Hindlimb muscle (tissue), 1 donor: ENCODE measurements at regions not wholly inside any gene's neighbourhood (a gene's known extent, or its start where the extent isn't known, plus 50 kb on each side); places are given as distances from the start of the nearest gene placed in this dataset.
"Not testable (repeated sequence)": the region's sequence is repeated elsewhere in the genome, so short reads cannot be mapped to it uniquely, and the experiment has no call there.

Experiments used
- DNase-seq: peaks from one replicate; pipeline ENCODE4 v3.0.0-alpha.2; 2013

- DNase-seq = not testable (repeated sequence)
Observed at GRCh38 chr4:188738290-188738689, 599.0 kb downstream of the TRIML1 start.

- DNase-seq = not testable (repeated sequence)
Observed at GRCh38 chr4:188740172-188740571, 600.9 kb downstream of the TRIML1 start.

DNA sequence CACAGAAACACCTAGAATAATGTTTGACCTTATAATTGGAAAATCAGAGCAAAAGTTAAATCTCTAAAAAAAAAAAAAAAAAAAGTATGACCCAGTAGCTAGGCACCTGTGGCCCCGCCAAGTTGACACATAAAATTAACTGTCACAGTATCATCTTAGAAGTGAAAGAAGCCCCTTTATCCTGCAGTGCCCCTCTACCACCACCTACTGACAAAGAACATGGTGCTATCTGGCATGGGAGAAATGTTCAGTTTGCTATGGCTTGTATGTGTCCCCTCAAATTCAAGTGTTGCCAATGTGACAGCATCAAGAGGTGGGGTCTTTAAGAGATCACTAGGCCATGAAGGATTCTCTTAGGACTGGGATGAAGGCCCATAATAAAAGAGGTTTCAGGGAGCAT, 601.5 kb downstream of the TRIML1 start:
- not testable (repeated sequence) for DNase-seq

DNA sequence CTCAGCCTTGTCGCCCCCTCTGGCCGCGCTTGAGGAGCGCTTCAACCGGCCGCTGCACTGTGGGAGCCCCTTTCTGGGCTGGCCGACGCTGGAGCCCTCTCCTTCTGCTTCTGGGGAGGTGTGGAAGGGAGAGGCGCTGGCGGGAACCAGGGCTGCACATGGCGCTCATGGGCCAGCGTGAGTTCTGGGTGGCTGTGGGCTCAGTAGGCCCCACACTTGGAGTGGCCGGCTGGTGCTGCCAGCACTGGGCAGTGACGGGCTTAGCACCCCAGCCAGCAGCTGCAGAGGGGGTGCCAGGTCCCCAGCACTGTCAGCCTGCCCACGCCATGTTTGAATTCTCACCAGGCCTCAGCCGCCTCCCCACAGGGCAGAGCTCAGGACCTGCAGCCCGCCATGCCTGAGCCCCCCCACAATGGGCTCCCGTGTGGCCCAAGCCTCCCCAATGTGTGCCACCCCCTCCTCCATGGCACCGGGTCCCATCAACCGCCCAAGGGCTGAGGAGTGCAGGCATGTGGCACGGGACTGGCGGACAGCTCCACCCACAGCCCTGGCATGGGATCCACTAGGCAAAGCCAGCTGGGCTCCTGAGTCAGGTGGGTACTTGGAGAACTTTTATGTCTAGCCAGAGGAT, 615.2 kb downstream of the TRIML1 start:
- no peak for DNase-seq

DNA sequence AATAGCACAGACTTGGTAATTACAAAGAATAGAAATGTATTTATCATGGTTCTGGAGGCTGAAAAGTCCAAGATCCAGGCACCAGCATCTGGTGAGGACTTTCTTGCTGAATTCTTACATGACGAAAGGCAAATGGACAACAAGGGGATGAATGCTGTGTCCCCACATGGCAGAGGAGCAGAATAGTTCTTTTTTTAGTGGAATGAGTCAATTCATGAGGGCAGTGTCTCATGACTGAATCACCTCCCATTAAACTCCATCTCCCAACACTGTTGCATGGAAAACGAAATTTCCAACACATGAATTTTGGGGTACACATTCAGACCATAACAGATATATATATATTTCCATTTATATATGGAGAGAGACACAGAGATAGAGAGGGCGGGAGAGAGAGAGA, 628.3 kb downstream of the TRIML1 start:
- no peak for DNase-seq

- DNase-seq = no peak
Observed at GRCh38 chr4:188778905-188779304, 639.7 kb downstream of the TRIML1 start.

DNA sequence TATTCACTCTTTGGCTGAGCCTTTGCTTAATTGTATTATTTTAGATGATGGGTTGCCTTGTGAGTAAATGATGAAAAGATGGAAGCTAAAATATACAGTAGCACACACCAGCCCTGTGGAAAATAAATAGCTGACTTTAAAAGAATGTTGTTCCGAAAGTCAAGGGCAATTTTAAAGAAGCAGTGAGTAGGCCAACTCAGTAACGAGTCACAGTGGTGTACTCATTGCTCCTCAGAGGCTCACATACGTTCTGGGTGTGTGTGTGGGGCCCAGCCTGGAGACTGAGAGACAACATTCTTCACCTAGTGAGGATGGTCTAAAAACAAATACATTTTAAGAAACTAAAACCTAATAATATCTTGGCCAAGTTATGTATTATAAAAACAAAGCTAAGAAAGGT, 640.3 kb downstream of the TRIML1 start:
- no peak for DNase-seq

GRCh38 chr4:188780028-188780427, 640.8 kb downstream of the TRIML1 start:
- no peak for DNase-seq

DNA sequence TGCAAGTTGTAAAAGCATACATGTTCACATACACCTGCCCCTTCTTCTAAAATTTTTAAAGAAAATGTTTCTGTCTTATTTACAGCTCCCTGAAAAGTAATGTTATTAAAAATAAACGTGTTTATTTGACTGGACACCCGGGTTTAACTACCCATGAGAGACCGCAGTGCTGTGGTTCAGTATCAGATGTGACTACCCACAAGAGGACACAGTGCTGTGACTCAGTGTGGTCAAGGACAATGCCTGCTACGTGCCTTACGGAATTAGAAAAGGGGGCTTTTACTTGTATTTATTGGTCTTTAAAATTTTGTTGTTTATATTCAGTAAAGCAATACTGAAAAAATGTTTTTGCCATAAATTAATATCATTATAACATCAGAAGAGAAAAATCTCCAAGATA, 641.4 kb downstream of the TRIML1 start:
- no peak for DNase-seq

- DNase-seq = no peak
Observed at GRCh38 chr4:188781655-188782054, 642.4 kb downstream of the TRIML1 start.

DNA sequence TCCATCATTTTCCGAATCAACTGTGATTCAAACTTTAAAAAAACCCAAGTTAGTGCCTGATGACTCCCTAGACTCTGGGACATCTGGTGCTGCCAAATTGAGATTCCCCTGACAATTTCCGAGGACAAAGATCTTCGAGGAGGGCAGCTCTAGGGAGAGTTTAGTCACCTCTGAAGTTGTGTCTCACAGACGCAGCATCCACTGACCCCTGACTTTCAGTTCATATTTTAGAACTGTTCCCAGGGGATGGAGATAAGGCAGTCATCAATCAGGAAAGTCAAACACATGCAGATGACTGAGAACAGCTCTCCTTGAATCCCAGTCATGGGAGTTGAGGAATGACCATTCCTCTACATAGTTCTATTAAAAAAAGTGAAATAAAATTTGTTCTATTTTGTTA, 643.9 kb downstream of the TRIML1 start:
- no peak for DNase-seq

DNA sequence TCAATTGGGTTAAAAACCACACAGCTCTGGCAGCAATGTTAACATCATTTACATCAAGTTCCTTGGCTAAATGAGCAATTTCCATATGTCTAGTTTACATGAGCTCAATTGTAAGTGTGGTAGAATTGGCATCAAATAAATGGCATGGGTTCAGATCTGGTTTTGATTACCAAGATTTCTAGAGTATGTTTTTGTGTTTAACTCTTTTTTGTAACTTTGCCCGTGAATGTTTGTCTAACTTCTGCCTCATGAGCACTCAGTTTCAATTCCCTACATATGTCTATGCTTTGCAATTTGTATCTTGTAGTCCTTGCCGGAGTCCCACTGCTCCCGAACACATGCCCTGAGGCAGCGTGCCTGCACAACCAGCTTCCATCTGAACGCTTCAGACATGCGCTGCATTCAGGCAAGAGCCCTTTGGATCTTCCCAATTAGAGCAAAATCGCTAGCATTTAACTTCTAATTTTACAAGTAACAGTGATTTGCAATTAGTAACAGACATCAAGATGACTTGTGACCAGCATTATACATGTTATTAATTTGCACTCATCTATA, 644.4 kb downstream of the TRIML1 start:
- no peak for DNase-seq

- DNase-seq = not testable (repeated sequence)
Observed at GRCh38 chr4:188796600-188796999, 657.4 kb downstream of the TRIML1 start.

DNA sequence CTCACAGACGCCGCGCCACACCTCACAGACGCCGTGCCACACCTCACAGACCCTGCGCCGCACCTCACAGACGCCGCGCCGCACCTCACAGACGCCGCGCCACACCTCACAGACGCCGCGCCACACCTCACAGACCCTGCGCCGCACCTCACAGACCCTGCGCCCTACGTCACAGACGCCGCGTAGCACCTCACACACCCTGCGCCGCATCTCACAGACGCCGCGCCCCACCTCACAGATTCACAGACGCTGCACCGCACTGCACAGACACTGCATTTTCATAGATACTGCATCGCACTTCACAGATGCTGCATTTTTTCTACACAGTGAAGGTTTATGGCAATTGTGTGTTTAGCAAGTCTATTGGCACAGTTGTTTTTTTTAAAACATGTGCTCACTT, 657.8 kb downstream of the TRIML1 start:
- DNase-seq = not testable (repeated sequence)

- DNase-seq = no peak
Observed at GRCh38 chr4:188804861-188805260, 665.6 kb downstream of the TRIML1 start.

GRCh38 chr4:188811121-188811520, 671.9 kb downstream of the TRIML1 start:
- DNase-seq = no peak

DNA sequence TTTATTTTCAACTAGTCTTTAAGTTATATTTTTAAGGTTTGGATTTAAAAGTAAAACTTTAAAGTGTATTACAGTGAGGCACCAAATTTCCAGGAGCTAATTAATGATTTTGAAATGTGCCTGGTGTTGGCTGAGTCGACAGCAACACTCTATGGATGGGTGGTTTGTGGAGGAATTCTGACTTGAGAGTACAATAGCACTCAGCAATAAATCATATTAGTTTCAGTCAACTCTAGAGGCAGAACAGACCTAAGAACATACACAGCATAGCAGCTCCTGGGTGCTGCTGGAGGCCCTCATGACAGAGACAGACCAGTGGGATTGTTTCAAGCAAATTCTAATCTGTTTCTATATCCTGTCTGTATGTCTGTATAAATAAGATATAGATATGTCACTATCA, 673.4 kb downstream of the TRIML1 start:
- DNase-seq = no peak

DNA sequence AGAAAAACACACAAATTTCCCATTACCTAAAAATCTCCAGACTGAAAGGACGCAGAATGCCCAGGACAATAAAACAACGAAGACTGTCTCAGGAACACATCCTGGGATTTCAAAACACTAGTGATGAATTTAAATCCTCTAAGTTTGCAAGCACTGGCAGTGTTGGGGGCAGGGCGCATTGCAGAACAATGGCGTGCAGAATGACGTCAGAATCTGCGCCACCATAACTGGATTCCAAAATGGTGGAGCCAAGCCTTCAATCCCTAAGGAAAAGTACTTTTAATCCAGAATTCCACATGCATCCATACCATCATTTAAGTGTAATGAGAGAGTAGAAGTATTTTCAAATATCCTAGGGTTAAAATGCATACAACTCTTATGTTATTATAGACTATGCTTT, 679.1 kb downstream of the TRIML1 start:
- DNase-seq = no peak

DNA sequence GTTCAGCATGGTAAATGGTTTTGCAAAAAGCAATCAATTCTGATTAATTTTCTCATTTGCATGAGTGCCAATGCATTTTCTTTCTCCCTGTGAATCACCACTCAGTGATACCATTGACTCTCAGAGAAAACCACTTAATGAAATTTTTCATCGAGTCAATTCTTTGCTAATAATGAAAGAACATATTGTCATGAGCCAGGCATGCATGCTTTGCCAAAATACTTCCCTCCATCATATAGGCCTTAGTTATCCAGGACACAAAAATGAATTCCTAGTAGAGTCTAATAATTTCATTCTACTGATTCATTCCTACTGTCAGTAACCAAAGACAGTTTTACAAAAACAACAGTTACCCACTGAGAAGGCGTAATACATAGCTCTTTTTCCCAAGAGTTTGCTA, 680.0 kb downstream of the TRIML1 start:
- DNase-seq = no peak

GRCh38 chr4:188821500-188821899, 682.3 kb downstream of the TRIML1 start:
- DNase-seq = no peak

DNA sequence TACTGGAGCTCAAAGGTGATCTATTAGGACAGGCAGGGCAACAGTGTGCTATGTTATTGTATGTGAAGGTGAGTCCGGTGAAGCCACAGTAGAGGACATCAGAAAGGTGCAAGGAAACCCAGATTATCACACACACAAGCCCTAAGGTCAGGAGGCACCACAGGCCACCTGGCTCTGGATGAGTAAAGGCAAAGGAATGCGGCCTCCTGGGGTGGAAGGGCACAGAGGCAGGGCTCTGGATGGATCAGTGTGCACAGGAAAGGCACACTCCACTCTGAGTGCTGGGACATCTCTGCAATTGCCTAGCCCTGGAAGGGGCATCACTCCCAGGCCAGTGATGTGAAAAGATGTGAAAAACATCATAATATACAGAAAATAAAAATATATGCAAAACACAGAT, 683.5 kb downstream of the TRIML1 start:
- no peak for DNase-seq

DNA sequence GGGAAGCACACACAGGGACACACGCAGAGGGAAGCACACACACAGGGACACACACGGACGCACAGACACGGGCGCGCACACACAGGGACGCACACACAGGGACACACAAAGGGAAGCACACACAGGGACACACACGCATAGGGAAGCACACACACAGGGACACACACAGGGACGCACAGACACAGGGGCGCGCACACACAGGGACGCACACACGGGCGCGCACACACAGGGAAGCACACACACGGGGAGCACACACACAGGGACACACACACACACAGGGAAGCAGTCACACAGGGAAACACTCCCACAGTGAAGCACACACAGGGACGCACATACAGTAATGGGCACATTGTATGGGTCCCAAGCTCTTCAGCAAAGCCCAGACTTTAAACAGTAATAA, 685.3 kb downstream of the TRIML1 start:
- no peak for DNase-seq

DNA sequence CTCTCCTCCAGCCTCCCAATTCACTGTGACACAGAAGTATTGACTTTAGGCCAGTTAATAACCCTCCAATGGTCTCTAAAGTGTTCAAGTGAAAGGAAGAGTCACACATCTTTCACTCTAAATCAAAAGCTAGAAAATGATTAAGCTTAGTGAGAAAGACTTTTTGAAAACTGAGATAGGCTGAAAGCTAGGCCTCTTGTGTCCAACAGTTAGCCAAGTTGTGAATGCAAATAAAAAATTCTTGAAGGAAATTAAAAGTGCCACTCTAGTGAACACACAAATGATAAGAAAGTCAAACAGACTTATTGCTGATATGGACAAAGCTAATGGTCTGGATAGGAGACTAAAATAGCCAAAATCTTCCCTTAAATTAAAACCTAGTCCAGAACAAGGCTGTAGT, 687.2 kb downstream of the TRIML1 start:
- no peak for DNase-seq

DNA sequence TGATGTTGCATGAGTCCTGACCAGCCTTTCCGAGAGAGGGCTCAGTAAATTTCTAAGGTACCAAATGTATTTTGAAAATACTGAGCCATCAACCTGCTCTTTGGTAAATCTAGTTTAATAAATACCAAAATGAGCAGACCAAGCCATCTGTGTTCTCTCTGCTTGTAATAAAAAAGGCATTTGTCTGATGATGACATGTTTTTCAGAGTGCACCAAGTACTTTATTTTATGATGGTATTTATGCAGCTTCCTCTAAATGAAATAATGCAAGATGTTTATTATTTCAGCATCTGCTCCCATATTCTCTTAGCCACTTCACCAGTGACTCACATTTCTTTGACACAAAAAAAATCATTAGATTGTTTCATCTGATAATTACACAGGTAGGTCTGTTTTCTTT, 700.5 kb downstream of the TRIML1 start:
- DNase-seq = no peak

DNA sequence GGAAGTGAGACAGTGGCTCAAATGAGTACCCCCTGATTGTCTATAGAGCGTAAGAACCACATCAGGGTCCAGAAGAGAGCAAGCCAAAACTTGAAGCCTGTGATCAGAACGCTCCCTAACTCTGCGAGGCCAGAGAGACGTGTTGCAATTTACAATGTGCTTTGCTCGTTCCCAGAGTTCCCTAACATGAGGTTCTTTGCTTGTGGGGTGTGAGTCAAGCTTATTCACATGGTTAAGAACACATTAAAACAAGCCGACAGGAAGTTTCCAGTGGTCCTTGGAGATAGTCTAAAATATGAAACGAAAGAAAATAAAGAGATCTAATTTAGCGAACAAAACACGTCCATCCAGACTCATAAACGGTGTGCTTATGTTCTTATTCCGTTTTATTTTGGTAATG, 702.3 kb downstream of the TRIML1 start:
- no peak for DNase-seq
